Upper lobe of left lung (tissue), 6 donors: ENCODE measurements at regions not wholly inside any gene's neighbourhood (a gene's known extent, or its start where the extent isn't known, plus 50 kb on each side); places are given as distances from the start of the nearest gene placed in this dataset.
"Not testable (repeated sequence)": the region's sequence is repeated elsewhere in the genome, so short reads cannot be mapped to it uniquely, and the experiment has no call there.

Experiments
- ATAC-seq, 2 donors: fragments of 200-7000 bp; cut with Tn5 transposase; one replicate each; pipeline ENCODE4 v1.9.1; 2022; ENCODE audit warnings: mild to moderate bottlenecking in 2 of 2, moderate library complexity in 2 of 2; ENCODE audit not compliant: low FRiP score in 2 of 2
- DNase-seq, 2 donors: peaks; one replicate each; pipeline ENCODE4 v3.0.0-alpha.2; 2019 to 2020
- H3K27ac ChIP-seq, 4 donors: fragments of 200-600 bp; sonication (generic); one replicate each; pipeline ENCODE4 v1.5.1; 2016 to 2019
- H3K27me3 ChIP-seq, 4 donors: fragments of 200-600 bp; sonication (generic); one replicate each; pipeline ENCODE4 v1.5.1; 2017 to 2019
- H3K36me3 ChIP-seq, 4 donors: fragments of 200-600 bp; sonication (generic); one replicate each; pipeline ENCODE4 v1.5.1; 2016 to 2019
- H3K4me1 ChIP-seq, 4 donors: fragments of 200-600 bp; sonication (generic); one replicate each; pipeline ENCODE4 v1.5.1; 2018 to 2019
- H3K4me3 ChIP-seq, 4 donors: fragments of 200-600 bp; sonication (generic); one replicate each; pipeline ENCODE4 v1.5.1; 2017 to 2019; ENCODE audit warnings: mild to moderate bottlenecking in 2 of 4, moderate library complexity in 1 of 4
- H3K9me3 ChIP-seq, 4 donors: fragments of 200-600 bp; sonication (generic); one replicate each; pipeline ENCODE4 v1.5.1; 2018 to 2019
- CTCF ChIP-seq, 6 experiments: fragments of 450-650 bp in 4 of 6; fragments of 200-600 bp in 2 of 6; sonication (generic) in 2 of 6; IDR thresholded peaks; one replicate each; pipeline ENCODE4 v1.5.1; 2016 to 2019; ENCODE audit warnings: antibody characterized with exemption in 6 of 6
- EP300 ChIP-seq, 4 donors: sonication (generic); formaldehyde crosslinking; IDR thresholded peaks; one replicate each; pipeline ENCODE4 v1.5.1; 2017; ENCODE audit warnings: antibody characterized with exemption in 4 of 4, control low read depth in 2 of 4
- POLR2A ChIP-seq, 4 donors: fragments of 450-650 bp; IDR thresholded peaks; one replicate each; pipeline ENCODE4 v1.5.1; 2016 to 2017; ENCODE audit warnings: antibody characterized with exemption in 4 of 4, mild to moderate bottlenecking in 2 of 4
- POLR2AphosphoS5 ChIP-seq, 2 donors: sonication (generic); formaldehyde crosslinking; IDR thresholded peaks; one replicate each; pipeline ENCODE4 v1.5.1; 2017; ENCODE audit warnings: antibody characterized with exemption in 2 of 2
- WGBS, 2 donors: methylation state at CpG; one replicate each; pipeline ENCODE4 v1.1.5; 2017 to 2018; 5-methylcytosine and 5-hydroxymethylcytosine counted together
- donor health status: DM: no; HTN: no; CAD: no; lungs with moderate emphysema.
- donor health status: DM: no; HTN: yes; CAD: no; lungs with severe emphysema.

GRCh38 chr15:31504462-31504839 is 177.8 kb downstream of the KLF13 start:
- H3K4me3 ChIP-seq: no peak overlapping the region
- DNase-seq (peak in 1 of 2 donors; percentile 49), ATAC-seq (peak; percentile 44 to 80)
- 47 to 65% methylated on average over 4 to 7 of the region's 7 CpGs for WGBS, 2 donors
- no peak for TF ChIP-seq EP300 (IDR thresholded peaks at IDR 0.05)
- no peak for TF ChIP-seq POLR2AphosphoS5 (IDR thresholded peaks at IDR 0.05)
- no peak for TF ChIP-seq POLR2A (IDR thresholded peaks at IDR 0.05)
- no peak for TF ChIP-seq CTCF (IDR thresholded peaks at IDR 0.05)
- no peaks in the 10 kb centered on the region for H3K36me3 ChIP-seq
- H3K27me3 ChIP-seq: no peaks in the 10 kb centered on the region
- peak overlapping the region in 1 of 4 donors; percentile 52 for H3K27ac ChIP-seq
- H3K4me1 ChIP-seq: peaks cover 0 to 5% (median 0%) of the 10 kb centered on the region in 4 donors
- H3K9me3 ChIP-seq: no peaks in the 10 kb centered on the region

- not testable (repeated sequence) for H3K9me3 ChIP-seq, H3K27ac ChIP-seq, DNase-seq, H3K27me3 ChIP-seq, ATAC-seq, H3K36me3 ChIP-seq, H3K4me1 ChIP-seq, H3K4me3 ChIP-seq
- 82 to 84% methylated on average over 5 of the region's 5 CpGs for WGBS, 2 donors
Observed at GRCh38 chr15:31507573-31507972, 180.9 kb downstream of the KLF13 start.

- Histone ChIP-seq H3K27me3 (no peaks in the 10 kb centered on the region), H3K36me3 (no peaks in the 10 kb centered on the region), H3K4me1 (no peaks in the 10 kb centered on the region), H3K9me3 (no peaks in the 10 kb centered on the region), H3K4me3 (no peak overlapping the region), H3K27ac (no peak overlapping the region)
- WGBS, 2 donors: 93 to 95% methylated on average over 10 of the region's 10 CpGs
- TF ChIP-seq CTCF (IDR thresholded peaks at IDR 0.05): no peak
- TF ChIP-seq POLR2A (IDR thresholded peaks at IDR 0.05): no peak
- ATAC-seq: no peak
- DNase-seq: no peak
Observed at GRCh38 chr15:31508656-31509055, 182.0 kb downstream of the KLF13 start.

GRCh38 chr15:31510057-31510456 is 183.4 kb downstream of the KLF13 start:
- WGBS, 2 donors: 66 to 67% methylated on average over 11 of the region's 11 CpGs
- TF ChIP-seq EP300 (IDR thresholded peaks at IDR 0.05) (no peak), CTCF (IDR thresholded peaks at IDR 0.05) (no peak), POLR2A (IDR thresholded peaks at IDR 0.05) (no peak)
- DNase-seq (peak in 1 of 2 donors; percentile 72), ATAC-seq (no peak)
- Histone ChIP-seq H3K27ac (no peak overlapping the region), H3K36me3 (no peaks in the 10 kb centered on the region), H3K4me1 (no peaks in the 10 kb centered on the region), H3K27me3 (no peaks in the 10 kb centered on the region), H3K4me3 (no peak overlapping the region), H3K9me3 (no peaks in the 10 kb centered on the region)

GRCh38 chr15:31511707-31512310 is 185.2 kb downstream of the KLF13 start:
- no peak overlapping the region for H3K27ac ChIP-seq
- no peaks in the 10 kb centered on the region for H3K36me3 ChIP-seq
- H3K4me3 ChIP-seq: no peak overlapping the region
- no peaks in the 10 kb centered on the region for H3K27me3 ChIP-seq
- no peak for ATAC-seq
- no peaks in the 10 kb centered on the region for H3K9me3 ChIP-seq
- DNase-seq: no peak
- TF ChIP-seq POLR2AphosphoS5 (IDR thresholded peaks at IDR 0.05) (no peak), EP300 (IDR thresholded peaks at IDR 0.05) (no peak), CTCF (IDR thresholded peaks at IDR 0.05) (no peak), POLR2A (IDR thresholded peaks at IDR 0.05) (no peak)
- H3K4me1 ChIP-seq: no peaks in the 10 kb centered on the region
- 53 to 61% methylated on average over 7 of the region's 7 CpGs for WGBS, 2 donors
